ENCODE measurements at regions not wholly inside any gene's neighbourhood (a gene's known extent, or its start where the extent isn't known, plus 50 kb on each side); places are given as distances from the start of the nearest gene placed in this dataset.
"Not testable (repeated sequence)": the region's sequence is repeated elsewhere in the genome, so short reads cannot be mapped to it uniquely, and the experiment has no call there.

GRCh38 chr12:127480775-127481314 lies 786.1 kb upstream of the TMEM132C start:
- no peak for DNase-seq

- DNase-seq = no peak
Observed at GRCh38 chr12:127482950-127483349, 784.0 kb upstream of the TMEM132C start.

GRCh38 chr12:127485528-127485927 lies 781.4 kb upstream of the TMEM132C start:
- peak; percentile 73 for DNase-seq

- DNase-seq = no peak
Observed at GRCh38 chr12:127487031-127487430, 779.9 kb upstream of the TMEM132C start.

- DNase-seq = no peak
Observed at GRCh38 chr12:127489061-127489460, 777.9 kb upstream of the TMEM132C start.

- DNase-seq = peak; percentile 25
Observed at GRCh38 chr12:127494961-127495915, 771.7 kb upstream of the TMEM132C start.

- DNase-seq = peak; percentile 70
Observed at GRCh38 chr12:127496255-127496654, 770.7 kb upstream of the TMEM132C start.

- no peak for DNase-seq
Observed at GRCh38 chr12:127500512-127501035, 766.4 kb upstream of the TMEM132C start.

GRCh38 chr12:127501916-127502315 lies 765.1 kb upstream of the TMEM132C start:
- DNase-seq = no peak

- DNase-seq = no peak
Observed at GRCh38 chr12:127503246-127503645, 763.7 kb upstream of the TMEM132C start.

GRCh38 chr12:127503996-127504395 lies 763.0 kb upstream of the TMEM132C start:
- DNase-seq = not testable (repeated sequence)

- no peak for DNase-seq
Observed at GRCh38 chr12:127504874-127505273, 762.1 kb upstream of the TMEM132C start.

- DNase-seq = no peak
Observed at GRCh38 chr12:127507341-127507740, 759.6 kb upstream of the TMEM132C start.

- DNase-seq = no peak
Observed at GRCh38 chr12:127509066-127509778, 757.7 kb upstream of the TMEM132C start.

- no peak for DNase-seq
Observed at GRCh38 chr12:127515941-127516340, 751.0 kb upstream of the TMEM132C start.

GRCh38 chr12:127516467-127516866 lies 750.5 kb upstream of the TMEM132C start:
- no peak for DNase-seq

- DNase-seq = no peak
Observed at GRCh38 chr12:127519779-127520178, 747.2 kb upstream of the TMEM132C start.

GRCh38 chr12:127526925-127527324 lies 740.0 kb upstream of the TMEM132C start:
- no peak for DNase-seq

GRCh38 chr12:127528551-127528950 lies 738.4 kb upstream of the TMEM132C start:
- DNase-seq = no peak

- no peak for DNase-seq
Observed at GRCh38 chr12:127531542-127531941, 735.4 kb upstream of the TMEM132C start.

GRCh38 chr12:127533353-127533752 lies 733.6 kb upstream of the TMEM132C start:
- no peak for DNase-seq

GRCh38 chr12:127536833-127537428 lies 730.0 kb upstream of the TMEM132C start:
- DNase-seq = no peak

- no peak for DNase-seq
Observed at GRCh38 chr12:127538316-127538715, 728.7 kb upstream of the TMEM132C start.

Data from NCI-H510A treated with DMSO at 0.1 percent for 48 hours (cell line).